ENCODE measurements at regions not wholly inside any gene's neighbourhood (a gene's known extent, or its start where the extent isn't known, plus 50 kb on each side); places are given as distances from the start of the nearest gene placed in this dataset.
"Not testable (repeated sequence)": the region's sequence is repeated elsewhere in the genome, so short reads cannot be mapped to it uniquely, and the experiment has no call there.

GRCh38 chr7:114802632-114803031 lies 119.3 kb upstream of the MDFIC start:
- DNase-seq (ENCODE audit: low read depth in 3 of 3, low spot score in 1 of 3): no peak

DNA sequence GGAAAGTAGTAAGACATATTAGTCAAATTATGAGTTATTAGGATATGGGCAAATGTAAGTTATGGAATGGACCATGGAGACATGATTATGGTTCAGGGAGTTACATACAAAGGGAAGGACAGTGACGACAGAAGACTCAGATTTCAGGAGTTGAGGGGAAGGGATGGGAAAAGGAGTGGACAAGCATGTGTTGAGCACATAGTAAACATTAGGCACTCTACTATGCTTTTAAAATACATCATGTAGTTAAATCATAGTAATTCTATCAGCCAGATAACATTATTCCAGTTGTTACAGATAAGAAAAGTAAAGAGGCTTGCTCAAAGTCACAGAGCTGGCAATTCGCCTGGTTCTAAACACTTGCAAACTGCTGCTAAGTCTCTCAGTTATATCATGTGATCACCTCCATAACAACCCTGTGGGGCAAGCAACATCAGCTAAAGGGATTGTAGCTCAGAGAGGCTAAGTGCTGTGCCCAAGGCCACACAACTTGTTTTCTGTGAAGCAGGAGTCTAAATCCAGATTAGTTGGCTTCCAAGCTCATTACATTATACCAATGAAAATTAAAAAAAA lies 115.2 kb upstream of the MDFIC start:
- DNase-seq (ENCODE audit: low read depth in 3 of 3, low spot score in 1 of 3): no peak

- DNase-seq (ENCODE audit: low read depth in 3 of 3, low spot score in 1 of 3): no peak
These were observed 109.3 kb upstream of the MDFIC start for GRCh38 chr7:114812570-114812969.

DNA sequence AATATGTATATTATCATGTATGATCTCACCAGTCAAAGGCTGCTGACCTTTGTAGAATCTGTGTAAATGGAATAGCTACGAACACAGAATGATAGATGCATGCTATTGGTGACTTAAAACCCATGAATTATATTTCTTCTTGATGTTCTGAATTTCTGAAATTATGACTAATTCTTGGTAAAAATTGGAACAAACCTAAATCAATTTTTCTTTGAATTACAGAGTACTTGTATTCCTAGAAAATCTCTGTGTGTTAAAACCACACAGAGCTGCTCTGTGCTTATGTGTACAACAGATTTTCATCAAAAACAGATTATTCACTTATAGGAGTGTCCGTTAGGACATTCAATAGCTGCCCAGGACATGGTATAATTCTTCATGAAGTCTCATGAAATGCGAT lies 108.3 kb upstream of the MDFIC start:
- DNase-seq (ENCODE audit: low read depth in 3 of 3, low spot score in 1 of 3): no peak

DNA sequence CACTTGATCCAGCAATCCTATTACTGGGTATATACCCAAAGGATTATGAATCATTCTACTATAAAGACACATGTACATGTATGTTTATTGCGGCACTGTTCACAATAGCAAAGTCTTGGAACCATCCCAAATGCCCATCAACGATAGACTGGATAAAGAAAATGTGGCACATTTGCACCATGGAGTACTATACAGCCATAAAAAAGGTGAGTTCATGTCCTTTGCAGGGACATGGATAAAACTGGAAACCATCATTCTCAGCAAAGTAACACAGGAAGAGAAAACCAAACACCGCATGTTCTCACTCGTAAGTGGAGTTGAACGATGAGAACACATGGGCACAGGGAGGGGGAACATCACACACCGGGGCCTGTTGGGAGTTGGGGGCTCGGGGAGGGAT lies 104.9 kb upstream of the MDFIC start:
- not testable (repeated sequence) for DNase-seq (ENCODE audit: low read depth in 3 of 3, low spot score in 1 of 3)

DNA sequence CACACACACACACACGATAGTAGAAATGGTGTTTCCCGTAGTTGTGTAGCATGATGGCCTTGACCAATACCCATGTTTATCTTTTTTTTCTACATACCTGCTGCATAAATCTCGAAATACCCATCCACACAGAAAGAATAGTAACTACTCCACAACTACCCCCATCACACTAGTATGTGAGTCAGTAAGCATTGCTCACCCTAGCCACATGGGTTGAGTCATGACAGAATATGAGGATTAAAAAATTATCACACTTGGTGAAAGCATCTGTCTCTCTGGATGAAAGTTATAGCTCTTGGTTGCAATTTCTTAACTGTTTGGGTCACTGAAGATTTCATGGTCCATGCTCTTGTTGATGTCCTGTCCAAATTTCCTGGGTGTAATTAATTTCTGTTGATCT lies 103.4 kb upstream of the MDFIC start:
- no peak for DNase-seq (ENCODE audit: low read depth in 3 of 3, low spot score in 1 of 3)

DNA sequence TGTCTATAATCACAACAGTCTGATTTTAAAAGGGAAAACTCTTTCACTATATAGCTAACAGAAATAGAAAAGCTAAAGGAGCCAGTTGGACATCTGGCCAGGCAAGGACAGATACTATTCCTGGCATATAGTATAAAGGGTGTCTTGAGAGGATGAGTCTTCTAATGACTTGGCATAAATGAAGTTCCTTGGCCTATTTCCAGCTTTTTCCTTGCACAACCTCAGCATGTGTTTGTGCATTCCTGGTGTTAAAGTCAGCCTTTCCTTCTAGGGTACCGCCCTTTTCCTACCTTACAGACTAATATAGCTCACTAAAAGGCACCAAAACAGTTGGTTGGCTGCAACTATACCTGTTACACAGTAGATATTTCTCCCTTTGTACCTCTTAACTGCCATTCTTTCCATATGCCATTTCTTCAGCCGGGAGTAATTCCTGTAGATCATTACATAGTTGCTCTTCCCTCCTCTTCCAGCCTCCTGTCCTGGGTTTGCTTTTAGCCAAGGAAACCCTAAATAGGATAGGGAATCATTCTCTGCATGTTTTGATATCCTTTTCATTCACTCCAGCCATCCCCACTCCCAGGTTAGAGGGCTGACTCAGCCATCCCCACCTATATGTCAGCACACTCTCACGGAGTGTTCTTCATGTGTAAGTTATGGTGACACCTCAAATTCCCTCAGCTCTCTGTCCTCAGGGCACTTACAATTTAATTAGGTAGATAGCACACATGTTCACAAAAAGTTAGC lies 102.1 kb upstream of the MDFIC start:
- no peak for DNase-seq (ENCODE audit: low read depth in 3 of 3, low spot score in 1 of 3)

GRCh38 chr7:114821030-114821900 lies 100.6 kb upstream of the MDFIC start:
- no peak for DNase-seq (ENCODE audit: low read depth in 3 of 3, low spot score in 1 of 3)

DNA sequence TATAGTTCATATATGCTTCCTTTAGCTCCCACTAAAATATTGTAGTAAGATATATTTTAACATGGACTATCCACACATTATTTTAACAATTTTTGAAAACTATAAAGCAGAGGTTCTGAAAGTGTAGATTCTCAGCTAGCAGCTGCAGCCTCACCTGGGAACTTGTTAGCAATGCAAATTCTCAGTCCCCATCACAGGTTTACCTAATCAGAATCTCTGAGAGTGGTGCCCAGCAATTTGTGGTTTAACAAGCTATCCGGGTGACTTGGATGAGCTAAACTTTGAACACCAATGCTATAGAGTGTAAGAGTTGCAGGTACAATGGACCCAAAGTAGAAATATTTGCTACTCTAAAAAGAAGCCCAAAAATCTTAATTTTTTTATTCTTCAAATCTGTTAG lies 99.8 kb upstream of the MDFIC start:
- no peak for DNase-seq (ENCODE audit: low read depth in 3 of 3, low spot score in 1 of 3)

DNA sequence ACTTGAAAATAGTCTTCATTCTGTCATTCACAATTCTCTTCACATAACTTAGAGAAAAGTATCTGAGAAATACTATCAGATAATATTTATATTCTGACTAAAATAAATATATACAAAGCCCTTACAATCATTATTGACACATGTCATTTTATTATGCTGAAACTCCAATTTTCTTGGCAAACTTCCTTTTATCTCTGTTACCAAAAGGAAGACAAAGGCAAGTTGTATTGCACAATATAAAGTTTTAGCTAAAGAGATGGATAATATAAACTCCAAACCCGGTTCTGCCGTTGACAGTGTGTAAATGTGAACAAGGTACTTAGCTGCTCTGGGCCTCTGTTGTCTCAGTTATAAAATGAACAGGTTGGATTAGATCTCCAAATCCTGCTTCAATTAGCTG lies 99.0 kb upstream of the MDFIC start:
- DNase-seq (ENCODE audit: low read depth in 3 of 3, low spot score in 1 of 3): no peak

GRCh38 chr7:114823290-114823689 lies 98.6 kb upstream of the MDFIC start:
- DNase-seq (ENCODE audit: low read depth in 3 of 3, low spot score in 1 of 3): no peak

DNA sequence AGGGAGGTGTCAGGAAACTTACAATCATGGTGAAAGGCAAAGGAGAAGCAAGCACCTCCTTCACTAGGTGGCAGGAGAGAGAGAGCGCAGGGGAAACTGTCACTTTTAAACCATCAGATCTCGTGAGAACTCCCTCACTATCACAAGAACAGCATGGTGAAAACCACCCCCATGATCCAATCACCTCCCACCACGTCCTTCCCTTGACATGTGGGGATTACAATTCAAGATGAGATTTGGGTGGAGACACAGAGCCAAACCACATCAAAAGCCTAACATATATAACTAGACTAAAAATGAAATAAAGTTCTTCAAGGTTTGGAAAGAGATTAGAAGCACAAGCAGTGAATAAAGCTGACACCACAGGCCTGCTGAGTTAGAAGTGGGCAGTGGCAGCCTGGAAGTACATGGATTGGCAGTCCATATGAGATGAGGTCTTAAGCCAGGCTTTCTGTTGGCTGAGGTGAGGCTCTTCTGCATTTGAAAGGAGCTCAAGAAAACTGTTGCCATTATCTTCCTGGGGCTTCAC lies 96.4 kb upstream of the MDFIC start:
- DNase-seq (ENCODE audit: low read depth in 3 of 3, low spot score in 1 of 3): peak in 1 of 3 donors; percentile 20

GRCh38 chr7:114830952-114831351 lies 90.9 kb upstream of the MDFIC start:
- no peak for DNase-seq (ENCODE audit: low read depth in 3 of 3, low spot score in 1 of 3)

- no peak for DNase-seq (ENCODE audit: low read depth in 3 of 3, low spot score in 1 of 3)
These were observed 88.8 kb upstream of the MDFIC start for GRCh38 chr7:114832906-114833595.

DNA sequence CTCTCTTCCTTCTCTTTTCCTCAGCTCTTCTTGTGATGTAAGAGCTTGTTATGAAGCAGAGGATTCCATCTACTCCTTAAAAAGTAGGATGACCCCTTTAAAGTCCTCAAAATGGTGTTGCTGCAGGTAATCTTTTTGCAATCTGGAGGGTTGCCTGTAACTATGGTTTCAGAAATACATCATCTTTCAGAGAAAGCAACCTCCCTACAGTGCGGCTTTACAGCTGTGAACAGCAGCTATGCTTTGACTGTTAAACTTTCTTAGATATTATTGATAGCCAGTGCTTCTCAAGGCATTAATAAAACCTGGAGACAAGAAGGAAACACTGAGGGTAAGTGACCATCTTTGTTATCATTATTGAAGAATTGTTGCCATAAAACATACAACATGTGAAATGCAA lies 86.6 kb upstream of the MDFIC start:
- no peak for DNase-seq (ENCODE audit: low read depth in 3 of 3, low spot score in 1 of 3)

GRCh38 chr7:114835861-114836260 lies 86.0 kb upstream of the MDFIC start:
- DNase-seq (ENCODE audit: low read depth in 3 of 3, low spot score in 1 of 3): no peak

DNA sequence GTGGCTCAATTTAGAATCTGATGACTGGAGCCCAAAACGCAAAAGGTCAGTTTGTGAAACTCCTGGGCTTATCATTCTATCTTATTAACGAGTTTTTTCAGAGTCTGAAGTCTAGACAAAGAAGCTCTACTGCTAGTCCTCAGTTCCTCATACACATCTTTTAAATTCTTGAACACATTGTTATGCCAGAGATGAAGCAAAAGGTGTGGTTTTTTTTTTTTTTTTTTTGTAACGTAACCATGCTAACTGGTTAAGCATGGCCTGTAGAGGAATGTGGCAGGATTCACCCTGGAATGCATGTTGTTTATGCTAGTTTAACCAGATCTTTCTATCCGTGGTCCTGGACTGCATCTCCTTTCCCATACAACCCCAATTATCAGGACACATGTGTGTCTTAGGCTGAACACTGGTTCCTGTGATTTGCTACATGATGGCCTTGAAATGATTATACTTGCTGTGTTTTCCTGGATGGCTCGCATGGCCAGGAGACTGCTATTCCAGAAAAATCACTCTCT lies 79.3 kb upstream of the MDFIC start:
- DNase-seq (ENCODE audit: low read depth in 3 of 3, low spot score in 1 of 3): no peak

GRCh38 chr7:114843102-114843501 lies 78.8 kb upstream of the MDFIC start:
- DNase-seq (ENCODE audit: low read depth in 3 of 3, low spot score in 1 of 3): no peak

GRCh38 chr7:114851406-114852061 lies 70.4 kb upstream of the MDFIC start:
- no peak for DNase-seq (ENCODE audit: low read depth in 3 of 3, low spot score in 1 of 3)

- no peak for DNase-seq (ENCODE audit: low read depth in 3 of 3, low spot score in 1 of 3)
These were observed 69.6 kb upstream of the MDFIC start for GRCh38 chr7:114852293-114852692.

DNA sequence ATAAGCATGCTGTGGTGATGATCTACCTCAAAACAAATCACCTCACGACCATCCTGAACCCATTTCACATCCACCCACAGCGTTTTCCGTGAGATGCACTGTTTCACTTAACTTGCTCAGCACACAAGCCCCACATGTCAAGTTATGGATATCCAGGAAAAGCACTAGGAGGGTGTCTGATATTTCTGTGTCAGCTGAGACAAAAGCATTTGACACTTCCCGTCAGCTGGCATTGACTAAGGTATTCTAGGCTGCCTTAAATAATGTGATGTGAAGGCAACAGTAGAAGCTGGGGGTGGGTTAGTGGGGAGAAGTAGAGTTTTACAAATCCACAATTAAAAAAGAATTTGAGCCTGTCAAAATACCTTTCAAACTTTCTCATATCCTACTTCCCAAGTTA lies 68.7 kb upstream of the MDFIC start:
- no peak for DNase-seq (ENCODE audit: low read depth in 3 of 3, low spot score in 1 of 3)
